ENCODE measurements at regions not wholly inside any gene's neighbourhood (a gene's known extent, or its start where the extent isn't known, plus 50 kb on each side); places are given as distances from the start of the nearest gene placed in this dataset.

DNA sequence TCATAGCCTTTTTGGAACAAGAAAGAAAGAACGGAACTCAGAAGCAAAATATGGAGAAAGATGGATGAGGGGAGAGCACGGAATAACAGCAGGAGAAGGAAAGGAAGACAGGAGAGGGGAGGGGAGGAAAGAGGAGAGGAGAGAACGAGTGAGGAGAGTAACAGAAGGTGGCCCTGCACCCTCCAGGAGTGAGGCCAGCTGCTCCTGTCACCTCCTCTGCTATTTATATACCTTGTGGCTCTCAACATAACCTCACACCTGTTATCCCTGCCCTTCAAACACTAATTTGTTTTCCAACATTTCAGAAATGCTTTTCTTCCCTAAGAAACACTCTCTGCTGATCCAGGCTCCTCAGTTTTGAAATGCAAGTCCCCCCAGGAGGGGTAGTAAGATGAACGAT, 53.4 kb upstream of the ATP2B2 start:
- TF ChIP-seq DNMT3B (CRISPR knock-in tag; conservative IDR thresholded peaks at IDR 0.05) (no peak), CTCF (CRISPR knock-in tag; IDR thresholded peaks at IDR 0.05) (no peak)

All from HepG2 (cell line).